Cardiac fibroblast (primary cell): ENCODE measurements at regions not wholly inside any gene's neighbourhood (a gene's known extent, or its start where the extent isn't known, plus 50 kb on each side); places are given as distances from the start of the nearest gene placed in this dataset.
A peak's percentile ranks its signal among the peaks of the same experiment; 100 is the strongest.

ENCODE experiments used
- DNase-seq, 2 donors: peaks; one replicate each; pipeline versions ENCODE4 v3.0.0 to v3.0.0-alpha.2; 2010; ENCODE audit warnings: low read depth in 2 of 2
- H3K4me3 ChIP-seq, 2 donors: replicated peaks in 1 of 2; 1 replicate in 1 of 2; 2 replicates in 1 of 2; pipeline ENCODE4 v1.5.1; 2011; ENCODE audit warnings: low read depth in 2 of 2, low read length in 2 of 2, mild to moderate bottlenecking in 2 of 2, moderate library complexity in 1 of 2
- TF ChIP-seq, protein P1 (sequence below): IDR thresholded peaks from one replicate; pipeline ENCODE4 v1.5.1; 2011; ENCODE audit warnings: low read depth, mild to moderate bottlenecking, low read length, inconsistent platforms

DNA sequence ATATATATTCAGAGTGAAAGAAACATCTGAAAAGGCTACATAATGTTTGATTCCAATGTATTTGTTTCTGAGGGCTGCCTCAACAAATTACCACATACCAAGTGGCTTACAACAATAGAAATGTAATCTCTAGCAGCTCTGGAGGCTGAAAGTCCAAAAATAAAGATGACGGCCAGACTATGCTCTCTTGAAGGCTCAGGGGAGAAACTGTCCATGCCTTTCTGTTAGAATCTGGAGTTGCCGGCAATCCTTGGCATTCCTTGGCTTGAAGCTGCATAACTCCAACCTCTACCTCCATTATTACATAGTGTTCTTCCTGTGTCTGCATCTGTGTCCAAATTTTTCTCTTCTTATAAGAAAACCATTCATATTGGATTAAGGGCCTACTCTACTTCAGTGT lies 68.1 kb upstream of the PLEKHG7 start:
- peak in 1 of 2 donors; percentile 35 for DNase-seq
- no peak overlapping the region for H3K4me3 ChIP-seq

DNA sequence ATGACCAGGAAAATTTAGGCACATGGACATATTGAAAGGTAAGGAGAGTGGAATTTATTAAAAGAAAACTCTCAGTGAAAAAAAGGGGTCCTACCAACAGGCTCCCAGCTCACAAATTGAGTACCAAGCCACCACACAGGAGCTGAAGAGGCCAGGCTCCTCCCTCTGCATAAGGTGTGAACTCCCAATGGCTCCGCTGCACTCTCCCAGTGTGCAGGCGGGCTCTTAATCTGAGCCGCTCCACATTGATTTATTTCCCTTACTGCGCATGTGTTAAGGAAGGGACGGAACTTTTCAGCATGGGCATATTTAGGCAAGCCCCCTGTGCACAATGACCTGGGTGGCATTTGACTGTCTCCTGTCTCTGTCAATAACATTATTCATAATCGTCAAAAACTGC lies 68.6 kb upstream of the PLEKHG7 start:
- H3K4me3 ChIP-seq = no peak overlapping the region
- TF ChIP-seq, protein P1, sequence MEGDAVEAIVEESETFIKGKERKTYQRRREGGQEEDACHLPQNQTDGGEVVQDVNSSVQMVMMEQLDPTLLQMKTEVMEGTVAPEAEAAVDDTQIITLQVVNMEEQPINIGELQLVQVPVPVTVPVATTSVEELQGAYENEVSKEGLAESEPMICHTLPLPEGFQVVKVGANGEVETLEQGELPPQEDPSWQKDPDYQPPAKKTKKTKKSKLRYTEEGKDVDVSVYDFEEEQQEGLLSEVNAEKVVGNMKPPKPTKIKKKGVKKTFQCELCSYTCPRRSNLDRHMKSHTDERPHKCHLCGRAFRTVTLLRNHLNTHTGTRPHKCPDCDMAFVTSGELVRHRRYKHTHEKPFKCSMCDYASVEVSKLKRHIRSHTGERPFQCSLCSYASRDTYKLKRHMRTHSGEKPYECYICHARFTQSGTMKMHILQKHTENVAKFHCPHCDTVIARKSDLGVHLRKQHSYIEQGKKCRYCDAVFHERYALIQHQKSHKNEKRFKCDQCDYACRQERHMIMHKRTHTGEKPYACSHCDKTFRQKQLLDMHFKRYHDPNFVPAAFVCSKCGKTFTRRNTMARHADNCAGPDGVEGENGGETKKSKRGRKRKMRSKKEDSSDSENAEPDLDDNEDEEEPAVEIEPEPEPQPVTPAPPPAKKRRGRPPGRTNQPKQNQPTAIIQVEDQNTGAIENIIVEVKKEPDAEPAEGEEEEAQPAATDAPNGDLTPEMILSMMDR = no peak
- no peak for DNase-seq

More for the DNA sequence above, 68.1 kb upstream of the PLEKHG7 start:
- TF ChIP-seq, protein P1 = no peak

DNA sequence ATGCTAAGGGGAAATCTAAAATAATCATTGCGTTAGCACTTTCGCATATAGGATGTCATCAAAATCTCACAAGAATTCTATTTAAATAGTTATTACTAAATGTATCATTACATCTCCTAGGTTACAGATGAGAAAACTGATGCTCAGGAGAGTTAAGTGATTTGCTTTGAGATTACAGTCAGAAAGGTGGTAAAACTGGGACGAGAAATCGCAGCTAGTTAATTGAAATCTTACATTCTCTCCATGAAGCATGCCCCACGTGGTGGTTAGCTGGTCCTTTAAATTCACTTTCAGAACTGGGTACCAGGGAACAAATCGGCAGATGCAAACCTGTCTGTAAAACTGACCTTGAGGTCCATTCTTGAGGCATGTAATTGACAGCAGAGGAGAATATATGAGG lies 71.8 kb upstream of the PLEKHG7 start:
- TF ChIP-seq, protein P1 = no peak
- no peak for DNase-seq
- H3K4me3 ChIP-seq = no peak overlapping the region

DNA sequence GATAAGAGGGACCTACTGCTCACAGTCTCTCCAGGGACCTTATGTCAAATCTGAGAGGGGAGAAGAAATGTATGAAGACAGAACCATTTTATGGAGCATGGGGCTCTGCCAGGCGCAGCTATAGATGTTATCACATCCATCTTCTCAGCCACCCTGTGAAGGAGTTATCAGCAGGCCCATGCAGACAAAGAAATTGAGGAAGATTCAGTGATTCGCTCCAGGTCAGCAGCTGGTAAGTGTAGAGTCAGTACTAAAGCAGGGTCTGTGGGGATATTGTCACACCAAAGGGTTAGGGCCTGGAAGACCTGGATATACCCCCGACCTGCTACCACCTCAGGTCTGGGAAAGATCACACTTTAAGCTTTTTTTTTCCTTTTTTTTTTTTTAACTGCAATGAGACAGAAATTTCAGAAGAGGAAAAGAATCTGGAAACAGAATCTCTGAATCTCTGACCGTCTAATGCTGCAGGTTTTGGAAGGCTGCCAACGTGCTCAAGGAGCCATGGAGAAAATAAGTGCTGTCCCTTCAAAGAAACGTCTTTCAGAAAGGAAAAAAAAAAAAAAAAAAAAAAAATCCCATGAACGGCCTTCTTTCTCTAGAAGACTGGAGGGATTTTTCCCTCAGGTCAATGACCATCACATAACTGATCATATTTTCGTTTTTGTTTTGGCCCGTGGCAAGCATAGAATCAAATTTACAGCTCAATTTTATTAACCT lies 73.3 kb upstream of the PLEKHG7 start:
- DNase-seq = peak in 1 of 2 donors; percentile 57
- H3K4me3 ChIP-seq = no peak overlapping the region
- TF ChIP-seq, protein P1 = no peak

DNA sequence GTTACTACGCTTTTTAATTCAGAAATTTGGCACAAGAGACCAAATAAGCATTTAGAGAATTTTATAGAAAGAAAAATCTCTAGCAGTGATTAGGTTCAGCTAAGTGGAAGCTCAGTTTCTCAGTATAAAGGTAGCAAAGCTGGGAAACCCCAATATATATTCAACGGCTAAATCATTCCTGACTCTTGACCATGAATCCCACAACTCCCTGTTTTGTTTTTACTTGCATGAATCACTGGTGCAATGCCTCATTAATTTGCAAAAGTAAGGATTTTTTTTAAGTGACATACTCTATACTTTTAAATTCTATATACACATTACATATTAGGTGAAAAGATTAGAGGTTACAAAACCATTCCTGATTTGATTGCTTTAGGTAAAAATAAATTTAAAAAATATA lies 74.3 kb upstream of the PLEKHG7 start:
- no peak overlapping the region for H3K4me3 ChIP-seq
- TF ChIP-seq, protein P1 = no peak
- DNase-seq = peak in 1 of 2 donors; percentile 57

DNA sequence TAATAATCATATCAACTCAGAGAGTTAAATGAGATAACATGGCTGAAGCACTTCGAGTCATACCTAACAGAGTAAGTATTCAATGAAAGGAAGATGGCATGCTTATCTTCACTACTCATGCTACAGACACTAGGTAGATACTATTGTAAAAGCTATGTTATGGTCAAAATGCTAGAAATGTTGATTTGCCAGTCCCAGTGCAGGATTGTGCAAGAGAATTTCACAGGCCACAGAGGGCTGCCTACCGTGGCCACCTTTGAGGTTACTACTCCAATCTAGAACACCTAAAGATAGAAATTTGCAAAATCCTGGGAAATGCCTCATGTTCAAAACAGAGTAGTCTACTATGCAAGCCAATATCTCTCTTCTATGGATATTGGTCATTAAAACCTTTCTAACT lies 75.3 kb upstream of the PLEKHG7 start:
- TF ChIP-seq, protein P1 = no peak
- no peak overlapping the region for H3K4me3 ChIP-seq
- DNase-seq = no peak
